Stimulated activated effector memory CD8-positive, alpha-beta T cell treated with anti-CD3 and anti-CD28 coated beads, Interleukin-12 subunit alpha, Interleukin-12 subunit beta, amount 100 ng/mL, for 72 hours (primary cell): ENCODE measurements at regions not wholly inside any gene's neighbourhood (a gene's known extent, or its start where the extent isn't known, plus 50 kb on each side); places are given as distances from the start of the nearest gene placed in this dataset.
A peak's percentile ranks its signal among the peaks of the same experiment; 100 is the strongest.

ENCODE experiments used
- ATAC-seq: fragments of 150-1000 bp; cut with Tn5 transposase; 2 replicates; pipeline ENCODE4 v1.10.0; 2021
- DNase-seq, 2 donors: peaks; one replicate each; pipeline ENCODE4 v3.0.0; 2021 to 2022; ENCODE audit warnings: low spot score in 2 of 2
- H3K27ac Mint-ChIP-seq: one replicate; pipeline ENCODE4 v1.8.0; 2022; ENCODE audit warnings: mild to moderate bottlenecking, mixed read lengths
- H3K36me3 Mint-ChIP-seq: one replicate; pipeline ENCODE4 v1.8.0; 2022; ENCODE audit warnings: mild to moderate bottlenecking, mixed read lengths
- H3K4me1 Mint-ChIP-seq: one replicate; pipeline ENCODE4 v1.8.0; 2022; ENCODE audit warnings: mixed read lengths
- H3K4me3 Mint-ChIP-seq: one replicate; pipeline ENCODE4 v1.8.0; 2022; ENCODE audit warnings: mild to moderate bottlenecking, mixed read lengths
- H3K9me3 Mint-ChIP-seq: one replicate; pipeline ENCODE4 v1.8.0; 2022; ENCODE audit warnings: mixed read lengths

DNA sequence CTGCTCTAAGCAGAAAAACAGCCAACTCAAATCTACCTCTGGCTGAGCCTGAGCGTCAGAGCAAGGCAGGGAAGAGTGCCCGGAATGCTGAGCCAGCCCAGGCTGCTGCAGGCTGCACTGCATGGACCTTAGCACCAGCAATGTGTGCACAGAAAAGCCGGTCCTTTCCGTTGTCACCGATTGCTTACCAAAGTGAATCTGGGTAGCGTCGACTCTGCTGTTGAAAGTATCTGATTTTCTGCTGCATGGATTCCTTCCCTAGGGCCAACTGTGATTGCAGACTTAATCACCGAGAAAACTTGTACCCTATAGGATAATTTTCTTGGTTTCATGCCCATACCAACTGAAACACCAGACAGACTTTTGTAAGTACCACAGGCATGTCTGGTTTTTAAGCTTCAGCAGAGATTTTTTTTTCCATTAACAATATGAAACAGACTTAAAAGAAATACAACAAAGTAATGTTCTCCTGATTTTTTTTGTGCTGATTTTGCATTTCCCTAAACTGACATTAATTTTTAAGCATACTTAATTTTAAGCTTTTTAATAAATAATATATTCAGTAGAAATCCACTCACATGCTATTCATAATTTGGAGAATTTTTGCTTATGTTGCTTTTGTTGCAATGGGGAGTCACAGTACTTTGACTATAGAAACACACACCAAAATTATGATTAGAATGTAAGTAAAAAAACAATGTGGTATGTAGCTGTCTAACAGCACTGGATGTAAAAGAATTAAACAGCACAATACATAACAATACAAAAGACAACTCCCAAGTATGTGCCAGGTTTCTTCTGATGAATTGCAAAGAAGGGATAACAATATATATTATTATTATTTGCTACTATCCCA is 218.0 kb downstream of the THBS2 start:
- DNase-seq (no peak), ATAC-seq (no peak)
- no peak overlapping the region for H3K27ac Mint-ChIP-seq
- peaks cover 5% of the 10 kb centered on the region for H3K9me3 Mint-ChIP-seq
- no peaks in the 10 kb centered on the region for H3K36me3 Mint-ChIP-seq
- no peaks in the 10 kb centered on the region for H3K4me1 Mint-ChIP-seq
- no peak overlapping the region for H3K4me3 Mint-ChIP-seq

DNA sequence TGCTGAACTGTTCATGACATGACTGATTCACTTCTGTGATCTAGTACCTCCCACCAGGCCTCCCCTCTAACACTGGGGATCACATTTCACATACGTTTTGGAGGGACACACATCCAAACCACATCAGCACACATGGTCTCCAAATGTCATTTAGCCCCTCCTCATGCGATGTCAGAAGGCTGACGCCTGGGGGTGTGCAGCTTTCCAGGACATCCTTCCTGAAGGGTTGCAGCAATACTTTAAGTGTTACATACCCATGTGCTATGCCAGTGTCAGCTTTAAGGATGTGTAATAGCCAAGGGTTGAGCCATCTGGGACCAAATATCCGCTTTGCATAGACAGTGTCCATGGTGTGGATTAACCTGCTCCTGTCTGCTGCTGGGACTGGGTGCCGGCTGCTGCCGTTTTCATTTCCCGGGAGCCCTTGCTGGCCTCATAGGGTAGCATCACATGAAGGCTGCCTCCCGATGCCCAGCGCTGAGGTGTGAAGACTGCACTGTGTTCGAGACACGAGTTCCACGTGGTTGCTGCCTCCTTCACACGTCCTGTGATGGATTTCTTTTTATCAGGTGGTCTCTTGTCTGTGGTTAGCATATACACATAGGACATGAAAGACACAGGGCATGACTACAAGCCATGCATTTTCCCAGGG is 219.0 kb downstream of the THBS2 start:
- H3K27ac Mint-ChIP-seq, result no peak overlapping the region
- DNase-seq, result no peak
- no peak overlapping the region for H3K4me3 Mint-ChIP-seq
- peaks cover 5% of the 10 kb centered on the region for H3K9me3 Mint-ChIP-seq
- H3K36me3 Mint-ChIP-seq, result no peaks in the 10 kb centered on the region
- no peaks in the 10 kb centered on the region for H3K4me1 Mint-ChIP-seq
- ATAC-seq, result no peak

DNA sequence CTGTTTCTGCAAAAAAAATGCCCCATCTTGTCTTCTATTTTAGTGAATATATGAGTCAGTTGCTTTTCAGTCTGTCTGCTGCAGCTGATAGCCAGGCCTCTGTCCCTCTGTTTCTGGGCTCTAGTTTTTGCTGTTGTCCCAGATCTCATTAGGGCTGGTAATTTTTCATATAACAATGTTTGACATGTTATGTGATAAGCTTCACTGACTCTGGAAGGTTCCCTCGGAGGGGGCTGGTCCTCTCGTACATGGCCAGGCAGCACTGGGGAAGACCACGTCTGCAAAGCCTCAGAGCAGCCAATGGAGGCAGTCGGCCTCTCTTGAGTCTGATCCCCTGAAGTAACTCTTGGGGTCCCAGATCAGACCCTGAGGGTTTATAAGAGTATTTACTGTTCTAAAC is 223.8 kb downstream of the THBS2 start:
- H3K36me3 Mint-ChIP-seq, result no peaks in the 10 kb centered on the region
- DNase-seq (no peak), ATAC-seq (no peak)
- no peaks in the 10 kb centered on the region for H3K9me3 Mint-ChIP-seq
- no peak overlapping the region for H3K27ac Mint-ChIP-seq
- H3K4me1 Mint-ChIP-seq, result no peaks in the 10 kb centered on the region
- no peak overlapping the region for H3K4me3 Mint-ChIP-seq

DNA sequence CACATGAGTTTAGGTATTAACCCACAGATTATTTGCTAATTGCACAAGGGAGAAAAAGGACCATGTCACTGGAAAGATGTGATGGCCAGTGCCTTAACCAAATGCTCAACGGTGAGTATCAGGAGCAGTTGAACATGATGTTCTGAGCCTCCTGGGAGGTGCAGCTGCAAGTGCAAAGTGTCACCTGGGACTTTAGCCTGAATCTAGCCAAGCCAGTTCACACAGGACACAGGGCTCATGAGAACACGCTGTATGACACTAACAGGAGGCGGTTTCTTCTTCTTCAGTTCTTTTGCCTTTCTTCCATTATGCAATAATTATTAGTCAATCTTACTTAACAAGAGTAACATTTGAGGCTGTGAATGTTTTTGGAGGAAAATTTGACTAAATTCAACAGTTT is 225.3 kb downstream of the THBS2 start:
- DNase-seq (no peak), ATAC-seq (no peak)
- Mint-ChIP-seq H3K9me3 (no peaks in the 10 kb centered on the region), H3K36me3 (no peaks in the 10 kb centered on the region), H3K4me3 (no peak overlapping the region), H3K27ac (no peak overlapping the region), H3K4me1 (no peaks in the 10 kb centered on the region)

DNA sequence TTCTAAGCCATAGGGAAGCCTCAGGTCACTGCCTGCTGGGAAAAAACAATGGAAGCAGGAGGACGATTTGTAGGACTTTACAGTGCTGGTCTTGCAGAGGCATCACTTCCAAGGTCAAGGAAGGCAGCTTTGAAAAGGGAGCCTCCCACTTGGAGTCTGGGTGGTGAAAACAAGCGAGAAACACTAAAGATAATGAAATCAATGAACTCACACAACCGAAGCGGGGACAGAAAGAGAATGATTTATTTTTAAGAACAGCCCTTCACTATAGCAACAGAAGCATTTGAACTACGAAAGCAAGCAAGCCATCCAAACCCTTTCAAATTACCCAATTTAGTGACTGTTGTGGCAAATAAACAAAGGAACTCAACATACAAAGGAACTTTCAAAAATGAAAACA is 227.5 kb downstream of the THBS2 start:
- H3K36me3 Mint-ChIP-seq, result no peaks in the 10 kb centered on the region
- ATAC-seq (no peak), DNase-seq (peak in 1 of 2 donors; percentile 22)
- H3K9me3 Mint-ChIP-seq, result no peaks in the 10 kb centered on the region
- H3K27ac Mint-ChIP-seq, result no peak overlapping the region
- H3K4me1 Mint-ChIP-seq, result no peaks in the 10 kb centered on the region
- H3K4me3 Mint-ChIP-seq, result no peak overlapping the region

DNA sequence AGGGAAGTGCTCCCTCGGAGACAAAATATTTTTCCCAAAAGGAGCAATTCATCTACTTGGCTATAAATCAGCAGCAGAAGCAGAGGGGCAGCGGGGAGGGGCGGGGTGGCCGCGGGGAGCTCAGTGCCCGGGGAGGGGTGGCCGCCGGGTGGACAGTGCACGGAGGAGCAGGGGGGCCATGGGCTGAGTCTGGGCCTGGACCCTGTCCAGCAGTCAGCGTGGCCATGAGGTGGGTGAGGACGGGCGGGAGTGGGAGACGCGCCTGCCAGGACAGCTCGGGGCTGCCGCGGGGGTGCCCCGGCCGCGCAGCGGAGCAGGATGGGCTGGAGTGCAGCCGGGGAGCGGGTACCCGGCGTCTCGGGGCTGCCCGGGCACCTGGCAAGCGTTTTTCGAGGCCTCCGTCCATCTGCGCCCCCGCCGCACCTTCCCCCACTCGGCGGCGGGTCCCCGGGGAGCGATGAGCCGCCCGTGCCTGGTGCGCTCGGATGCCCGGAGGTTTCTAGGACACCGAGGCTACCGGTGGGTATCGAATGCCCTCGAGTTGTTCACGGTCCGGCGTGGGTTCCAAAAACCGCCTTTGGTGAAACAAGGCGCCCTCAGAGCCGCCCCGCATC is 229.5 kb downstream of the THBS2 start:
- Mint-ChIP-seq H3K36me3 (no peaks in the 10 kb centered on the region), H3K4me1 (no peaks in the 10 kb centered on the region), H3K27ac (no peak overlapping the region), H3K4me3 (no peak overlapping the region), H3K9me3 (no peaks in the 10 kb centered on the region)
- DNase-seq (no peak), ATAC-seq (no peak)

DNA sequence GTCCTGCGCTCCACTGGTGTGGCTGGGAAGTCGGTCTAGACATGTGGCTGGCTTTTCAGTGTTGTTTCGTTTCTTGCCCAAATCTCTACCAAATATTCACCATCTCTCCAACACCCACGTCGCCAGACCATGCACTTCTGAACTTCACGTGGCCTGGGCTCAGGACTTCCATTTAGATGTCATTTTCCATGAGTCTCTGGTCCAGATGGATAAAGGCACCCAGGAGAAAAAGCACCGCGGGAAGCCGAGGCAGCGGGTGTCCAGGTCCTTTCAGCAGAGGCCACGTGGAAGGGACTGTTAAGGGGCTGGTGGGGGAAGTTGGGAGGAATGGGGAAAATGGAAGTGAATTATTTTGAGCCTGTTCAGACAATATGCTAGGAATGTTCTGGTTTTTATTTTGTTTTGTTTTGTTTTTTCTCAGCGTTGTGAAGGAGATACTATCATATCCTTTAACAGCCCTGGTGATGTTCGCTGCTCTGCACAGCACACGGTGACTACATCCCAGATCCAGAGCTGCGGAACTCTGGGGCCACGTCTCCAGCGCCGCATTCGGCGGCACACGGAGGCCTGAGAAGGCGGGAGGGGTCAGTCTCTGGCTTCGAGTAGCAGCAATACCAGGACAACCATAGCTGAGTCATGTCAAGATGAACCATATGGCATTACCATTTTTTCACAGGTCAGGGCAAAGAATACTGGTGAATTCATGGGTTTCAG is 230.3 kb downstream of the THBS2 start:
- ATAC-seq, result no peak
- Mint-ChIP-seq H3K4me3 (no peak overlapping the region), H3K27ac (no peak overlapping the region), H3K9me3 (no peaks in the 10 kb centered on the region), H3K4me1 (no peaks in the 10 kb centered on the region), H3K36me3 (no peaks in the 10 kb centered on the region)
- DNase-seq, result no peak

DNA sequence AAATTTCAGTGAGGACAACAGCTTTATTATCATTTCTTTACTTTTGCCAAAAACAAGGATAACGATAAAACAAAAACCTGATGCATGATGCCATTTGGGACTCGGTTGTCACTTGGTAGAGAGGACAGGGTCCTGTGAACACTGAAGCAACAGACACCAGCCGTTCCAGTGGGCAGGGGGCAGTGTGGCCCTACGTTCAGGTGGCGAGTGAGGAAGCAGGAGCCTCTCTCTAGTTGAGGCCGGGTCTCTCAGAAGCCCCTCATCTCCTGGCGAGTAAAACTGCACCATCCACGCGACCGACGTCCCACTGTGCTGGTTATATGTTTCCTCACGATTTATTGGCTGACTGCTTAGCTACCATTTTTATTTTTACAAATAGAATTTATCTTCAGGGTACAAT is 231.6 kb downstream of the THBS2 start:
- Mint-ChIP-seq H3K36me3 (no peaks in the 10 kb centered on the region), H3K9me3 (peaks cover 5% of the 10 kb centered on the region), H3K4me1 (no peaks in the 10 kb centered on the region), H3K4me3 (no peak overlapping the region), H3K27ac (no peak overlapping the region)
- DNase-seq (no peak), ATAC-seq (no peak)

DNA sequence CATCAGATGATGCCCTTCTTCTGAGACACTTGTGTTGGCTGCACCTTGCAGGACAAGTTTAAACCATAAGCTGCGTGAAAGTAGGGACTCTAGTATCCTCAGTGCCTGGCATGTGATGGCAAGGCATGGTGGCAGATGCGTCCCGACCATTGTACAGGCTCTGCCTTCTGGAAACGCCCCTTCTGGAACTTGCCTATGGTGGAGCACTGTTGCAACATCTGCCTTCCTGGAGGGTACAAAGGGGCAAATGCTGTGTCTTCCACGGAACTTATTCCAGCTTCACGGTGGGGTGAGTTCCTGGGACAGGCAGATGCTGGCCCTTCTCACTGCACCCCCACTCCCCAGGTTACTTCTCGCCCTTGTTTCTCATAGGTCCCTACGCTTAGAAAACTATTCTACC is 232.8 kb downstream of the THBS2 start:
- Mint-ChIP-seq H3K27ac (no peak overlapping the region), H3K4me3 (no peak overlapping the region), H3K4me1 (no peaks in the 10 kb centered on the region), H3K9me3 (peaks cover 8% of the 10 kb centered on the region), H3K36me3 (no peaks in the 10 kb centered on the region)
- no peak for ATAC-seq
- DNase-seq, result peak in 1 of 2 donors; percentile 23

DNA sequence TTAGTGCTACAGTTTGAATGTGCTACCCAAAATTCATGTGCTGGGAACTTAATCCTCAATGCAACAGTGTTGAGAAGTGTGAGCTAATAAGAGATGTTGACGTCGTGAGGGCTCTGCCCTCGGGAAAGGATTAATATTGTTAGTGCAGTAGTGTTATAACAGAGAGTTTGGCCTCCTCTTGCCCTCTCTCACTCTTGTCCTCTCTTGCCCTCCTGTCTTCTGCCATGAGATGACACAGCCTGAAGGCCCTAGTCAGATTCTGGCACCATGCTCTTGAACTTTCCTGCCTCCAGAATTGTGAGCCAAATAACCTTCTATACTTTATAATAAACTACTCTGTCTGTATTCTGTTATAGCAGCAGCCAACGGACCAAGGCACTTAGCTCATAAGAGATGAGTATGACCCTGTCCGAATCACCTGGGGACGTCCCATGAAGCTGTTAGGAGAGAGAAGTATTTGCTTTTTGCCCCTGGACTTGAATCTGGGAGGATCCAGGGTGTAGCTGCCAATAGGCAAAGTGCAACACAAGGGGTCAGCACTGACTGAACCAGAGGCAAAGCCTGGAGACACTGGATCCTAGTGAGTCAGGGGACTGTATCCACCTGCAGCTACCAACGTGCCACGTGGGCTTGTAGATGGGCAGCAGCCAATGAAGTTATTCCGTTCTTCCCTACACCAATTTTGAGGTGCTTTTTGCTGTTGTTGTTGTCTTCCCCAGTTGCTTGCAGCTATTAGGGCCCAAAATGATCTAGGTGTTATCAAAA is 233.7 kb downstream of the THBS2 start:
- Mint-ChIP-seq H3K9me3 (peaks cover 8% of the 10 kb centered on the region), H3K27ac (no peak overlapping the region), H3K4me1 (no peaks in the 10 kb centered on the region), H3K36me3 (no peaks in the 10 kb centered on the region), H3K4me3 (no peak overlapping the region)
- peak in 1 of 2 donors; percentile 30 for DNase-seq
- no peak for ATAC-seq

DNA sequence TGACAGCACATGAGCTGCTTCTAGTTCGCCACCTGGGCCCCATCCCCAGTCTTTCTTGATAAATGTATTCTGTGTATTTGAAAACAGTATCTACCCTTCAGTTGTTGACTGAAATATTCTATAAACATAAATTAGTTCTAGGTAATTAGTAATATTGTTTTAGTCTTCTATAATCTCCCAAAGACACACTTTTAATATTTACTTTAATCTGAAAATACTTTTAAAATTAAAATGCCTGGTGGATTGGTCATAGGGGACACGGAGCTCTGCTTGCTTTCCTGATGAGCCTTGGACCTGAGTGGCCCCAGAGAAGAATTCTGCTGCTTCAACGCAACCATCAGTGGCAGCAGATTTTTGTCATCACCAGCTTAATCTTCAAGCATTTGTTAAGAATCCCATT is 234.5 kb downstream of the THBS2 start:
- Mint-ChIP-seq H3K4me3 (no peak overlapping the region), H3K4me1 (no peaks in the 10 kb centered on the region), H3K9me3 (peaks cover 8% of the 10 kb centered on the region), H3K27ac (no peak overlapping the region), H3K36me3 (no peaks in the 10 kb centered on the region)
- no peak for ATAC-seq
- DNase-seq, result no peak

DNA sequence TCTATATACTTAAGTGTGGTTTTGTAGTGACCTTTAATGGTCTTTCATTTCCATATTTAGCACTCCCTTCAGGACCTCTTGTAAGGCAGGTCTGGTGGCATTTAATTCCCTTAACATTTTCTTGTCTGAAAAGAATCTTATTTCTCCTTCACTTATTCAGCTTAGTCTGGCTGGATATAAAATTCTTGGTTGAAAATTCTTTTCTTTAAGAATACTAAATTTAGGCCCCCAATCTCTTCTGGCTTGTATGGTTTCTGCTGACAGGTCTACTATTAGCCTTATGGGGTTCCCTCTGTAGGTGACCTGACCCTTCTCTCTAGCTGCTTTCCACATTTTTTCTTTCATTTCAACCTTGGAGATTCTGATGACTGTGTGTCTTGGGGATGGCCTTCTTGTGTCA is 236.9 kb downstream of the THBS2 start:
- ATAC-seq (no peak), DNase-seq (no peak)
- Mint-ChIP-seq H3K36me3 (no peaks in the 10 kb centered on the region), H3K4me1 (no peaks in the 10 kb centered on the region), H3K9me3 (peaks cover 11% of the 10 kb centered on the region), H3K4me3 (no peak overlapping the region), H3K27ac (no peak overlapping the region)

DNA sequence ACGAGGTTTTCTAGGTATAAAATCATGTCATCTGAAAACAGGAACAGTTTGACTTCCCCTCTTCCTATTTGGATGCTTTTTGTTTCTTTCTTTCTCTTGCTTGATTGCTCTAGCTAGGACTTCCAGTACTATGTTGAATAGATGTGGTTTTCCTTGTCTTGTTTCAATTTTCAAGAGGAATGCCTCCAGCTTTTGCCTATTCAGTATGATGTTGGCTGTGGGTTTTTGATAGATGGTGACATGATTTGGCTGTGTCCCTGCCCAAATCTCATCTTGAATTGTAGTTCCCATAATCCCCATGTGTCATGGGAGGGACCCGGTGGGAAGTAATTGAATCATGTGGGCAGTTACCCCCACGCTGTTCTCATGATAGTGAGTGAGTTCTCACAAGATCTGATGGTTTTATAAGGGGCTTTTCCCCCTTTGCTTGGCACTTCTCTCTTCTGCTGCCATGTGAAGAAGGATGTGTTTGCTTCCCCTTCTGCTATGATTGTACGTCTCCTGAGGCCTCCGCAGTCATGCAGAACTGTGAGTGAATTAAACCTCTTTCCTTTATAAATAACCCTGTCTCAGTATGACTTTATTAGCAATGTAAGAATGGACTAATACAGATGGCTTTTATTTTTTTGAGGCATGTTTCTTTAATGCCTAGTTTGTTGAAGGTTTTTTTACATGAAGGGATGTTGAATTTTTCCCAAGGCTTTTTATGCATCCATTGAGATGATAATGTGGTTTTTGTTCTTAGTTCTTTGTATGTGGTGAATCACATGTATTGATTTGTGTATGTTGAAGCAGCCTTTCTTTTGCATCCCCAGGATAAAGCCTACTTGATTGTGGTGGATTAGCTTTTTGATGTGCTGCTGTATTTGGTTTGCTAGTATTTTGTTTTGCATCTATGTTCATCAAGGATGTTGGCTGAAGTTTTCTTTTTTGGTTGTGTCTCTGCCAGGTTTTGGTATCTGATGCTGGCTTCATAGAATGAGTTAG is 239.1 kb downstream of the THBS2 start:
- Mint-ChIP-seq H3K9me3 (peaks cover 11% of the 10 kb centered on the region), H3K4me3 (no peak overlapping the region), H3K36me3 (no peaks in the 10 kb centered on the region), H3K27ac (no peak overlapping the region), H3K4me1 (no peaks in the 10 kb centered on the region)
- DNase-seq (no peak), ATAC-seq (no peak)

DNA sequence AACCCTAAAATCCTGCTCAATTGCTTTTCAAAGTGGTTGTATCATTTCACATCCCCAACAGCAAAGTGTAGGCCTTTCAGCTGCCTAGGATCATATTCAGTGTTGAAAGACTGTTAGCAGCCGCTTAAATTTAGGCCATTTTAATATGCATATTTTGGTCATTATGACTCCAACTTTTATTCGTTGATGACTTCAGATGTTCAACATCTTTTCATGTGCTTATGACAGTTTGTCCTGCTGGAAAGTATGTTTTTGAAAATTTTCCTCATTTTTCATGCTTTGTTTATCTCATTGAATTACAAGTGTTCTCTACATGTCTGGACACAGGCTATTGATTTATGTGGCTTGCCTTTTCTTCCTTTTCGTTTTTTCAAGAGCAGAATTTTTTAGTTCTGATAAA is 244.0 kb downstream of the THBS2 start:
- H3K4me3 Mint-ChIP-seq, result no peak overlapping the region
- peaks cover 3% of the 10 kb centered on the region for H3K9me3 Mint-ChIP-seq
- no peak for ATAC-seq
- H3K4me1 Mint-ChIP-seq, result no peaks in the 10 kb centered on the region
- H3K36me3 Mint-ChIP-seq, result no peaks in the 10 kb centered on the region
- no peak for DNase-seq
- H3K27ac Mint-ChIP-seq, result no peak overlapping the region
